ENCODE measurements at regions not wholly inside any gene's neighbourhood (a gene's known extent, or its start where the extent isn't known, plus 50 kb on each side); places are given as distances from the start of the nearest gene placed in this dataset.

GRCh38 chr14:38862366-38862765, 240.7 kb downstream of the SEC23A start:
- Histone ChIP-seq H3K79me2 (ENCODE audit: insufficient read depth, low read length) (no peaks in the 10 kb centered on the region), H4K20me1 (ENCODE audit: insufficient read depth) (no peaks in the 10 kb centered on the region), H3K4me2 (ENCODE audit: low read length) (no peak overlapping the region), H2AFZ (ENCODE audit: low read depth, low read length, poor library complexity, severe bottlenecking) (no peak overlapping the region), H3K27me3 (ENCODE audit: insufficient read depth, low read length) (peaks cover 10% of the 10 kb centered on the region; the same call in 1 of the 2 replicates), H3K9me3 (ENCODE audit: control insufficient read depth in 1 of 2, insufficient read depth in 1 of 2, low read depth in 1 of 2, low read length in 2 of 2) (no peaks in the 10 kb centered on the region), H3K9ac (ENCODE audit: low read length) (no peak overlapping the region), H3K9me2 (ENCODE audit: insufficient read depth) (no peaks in the 10 kb centered on the region), H3K4me3 (replicated peaks in 1 of 2; ENCODE audit: low read depth in 1 of 2, low read length in 2 of 2) (no peak overlapping the region), H3K27ac (ENCODE audit: low read depth, low read length) (no peak overlapping the region), H3K4me1 (ENCODE audit: control insufficient read depth in 1 of 2, insufficient read depth in 2 of 2, low read length in 2 of 2) (no peaks in the 10 kb centered on the region), H3K36me3 (ENCODE audit: control insufficient read depth in 1 of 2, insufficient read depth in 2 of 2, low read length in 2 of 2) (no peaks in the 10 kb centered on the region)
- ATAC-seq: no peak
- no TSS peak for BruUV-seq (replicated peaks)
- TF ChIP-seq ZNF274 (IDR thresholded peaks at IDR 0.05; ENCODE audit: low read depth, low read length) (no peak), JUND (IDR thresholded peaks at IDR 0.05) (no peak), ATF3 (IDR thresholded peaks at IDR 0.05) (no peak), SP1 (IDR thresholded peaks at IDR 0.05; ENCODE audit: low read depth) (no peak), CBX3 (IDR thresholded peaks at IDR 0.05; ENCODE audit: low read depth) (no peak), RAD21 (IDR thresholded peaks at IDR 0.05; ENCODE audit: low read depth) (no peak), REST (IDR thresholded peaks at IDR 0.05; ENCODE audit: low read depth) (no peak), SIN3A (IDR thresholded peaks at IDR 0.05; ENCODE audit: low read depth) (no peak), TCF7L2 (IDR thresholded peaks at IDR 0.05; ENCODE audit: borderline replicate concordance, extremely low read depth, insufficient read depth, insufficient read length) (no peak), EZH2phosphoT487 (IDR thresholded peaks at IDR 0.05; ENCODE audit: borderline replicate concordance) (no peak), FOSL1 (IDR thresholded peaks at IDR 0.05; ENCODE audit: low read depth) (no peak), EGR1 (IDR thresholded peaks at IDR 0.05; ENCODE audit: low read depth) (no peak), MAX (IDR thresholded peaks at IDR 0.05) (no peak), POLR2A (IDR thresholded peaks at IDR 0.05; ENCODE audit: borderline replicate concordance, extremely low read depth, insufficient read depth, insufficient read length) (no peak), CEBPB (IDR thresholded peaks at IDR 0.05; ENCODE audit: low read depth) (no peak), ZFX (IDR thresholded peaks at IDR 0.05) (no peak)
- RAD21 ChIA-PET (ENCODE audit: low non-redundant PET in 1 of 2, low total read pairs in 2 of 2, uncharacterized antibody in 2 of 2, unreplicated experiment in 2 of 2): no interaction called here
- CTCF ChIA-PET: no interaction called here
- POLR2A ChIA-PET: no interaction called here
- intact Hi-C loops (cut with micrococcal nuclease): loop anchor here (10.0 kb wide), 1 partner anchor 618 kb away; no protein-coding TSS in a partner anchor
- DNase-seq (ENCODE audit: low read depth, low spot score): no peak

Measured in HCT116 (cell line).